K562 (cell line): ENCODE measurements at regions not wholly inside any gene's neighbourhood (a gene's known extent, or its start where the extent isn't known, plus 50 kb on each side); places are given as distances from the start of the nearest gene placed in this dataset.

Experiments used
- ATAC-seq: fragments of 200-7000 bp; cut with Tn5 transposase; 3 replicates; pipeline ENCODE4 v1.9.1; 2020; ENCODE audit warnings: moderate library complexity
- BruUV-seq: library from RNA; stranded (reverse); fragments of 400-500 nt; replicated peaks from 2 replicates; lab custom pipeline; 2021; lab: Mats Ljungman, UMichigan
- CTCF ChIA-PET: fragments of 300-600 bp; formaldehyde crosslinking; extraction: SDS; loops from one replicate; lab custom pipeline; 2021; ENCODE audit warnings: low intra/inter-chr PET ratio; lab: Yijun Ruan, JAX
- POLR2A ChIA-PET: fragments of 300-600, 350-650 bp; sonication (Branson Sonifier 250); formaldehyde crosslinking; extraction: SDS; loops from one replicate; lab custom pipeline; 2021; ENCODE audit warnings: antibody characterized with exemption, inconsistent platforms; lab: Yijun Ruan, JAX
- DNase-seq, 4 experiments: peaks; one replicate each; pipeline versions ENCODE4 v3.0.0 to v3.0.0-alpha.2; 2011 to 2018; ENCODE audit warnings: low spot score in 3 of 4, mixed read lengths in 3 of 4; ENCODE audit errors: extremely low read depth in 1 of 4
- FAIRE-seq: peaks from 2 replicates; lab custom pipeline; 2011; peaks lifted over from hg19 to GRCh38; lab: Jason Lieb, UNC
- H2AFZ ChIP-seq: 2 replicates; pipeline ENCODE4 v1.6.0; 2011; ENCODE audit warnings: low read depth, low read length, control low read depth, inconsistent platforms
- H3K27ac ChIP-seq: fragments of 200-600 bp; 3 replicates; pipeline ENCODE4 v1.8.0; 2011; ENCODE audit warnings: low read depth, mild to moderate bottlenecking, control low read depth, inconsistent platforms, low read length, moderate library complexity, mixed read lengths; ENCODE audit errors: extremely low read depth
- H3K27me3 ChIP-seq, 2 experiments: fragments of 300-600 bp in 1 of 2; 2 replicates in 1 of 2; 3 replicates in 1 of 2; pipeline versions ENCODE4 v1.6.0 to v1.8.0; 2011; ENCODE audit warnings: inconsistent platforms in 2 of 2, low read length in 2 of 2, mild to moderate bottlenecking in 1 of 2, mixed read lengths in 1 of 2, moderate library complexity in 1 of 2; ENCODE audit not compliant: control insufficient read depth in 2 of 2, insufficient read depth in 2 of 2
- H3K36me3 ChIP-seq: fragments of 300-600 bp; 3 replicates; pipeline ENCODE4 v1.8.0; 2011; ENCODE audit warnings: mild to moderate bottlenecking, low read length, inconsistent platforms; ENCODE audit not compliant: control insufficient read depth, insufficient read depth
- H3K4me1 ChIP-seq, 2 experiments: fragments of 200-600 bp in 1 of 2; replicated peaks in 1 of 2; 2 replicates in 1 of 2; 3 replicates in 1 of 2; pipeline versions ENCODE4 v1.5.1 to v1.8.0; 2011; ENCODE audit warnings: inconsistent platforms in 2 of 2, low read length in 2 of 2, mild to moderate bottlenecking in 1 of 2, mixed read lengths in 1 of 2, moderate library complexity in 1 of 2; ENCODE audit not compliant: control insufficient read depth in 2 of 2, insufficient read depth in 2 of 2
- H3K4me2 ChIP-seq: 2 replicates; pipeline ENCODE4 v1.6.1; 2011; ENCODE audit warnings: low read length, control low read depth, inconsistent platforms, mixed read lengths; ENCODE audit not compliant: insufficient read depth
- H3K4me3 ChIP-seq: fragments of 200-600 bp; sonication (generic), shearing (Covaris generic); 2 replicates; pipeline ENCODE4 v1.5.1; 2016; ENCODE audit warnings: control low read depth, inconsistent platforms
- H3K79me2 ChIP-seq: fragments of 200-600 bp; 3 replicates; pipeline ENCODE4 v1.8.0; 2011; ENCODE audit warnings: low read length, inconsistent platforms; ENCODE audit not compliant: control insufficient read depth, insufficient read depth
- H3K9ac ChIP-seq, 2 experiments: 2 replicates each; pipeline versions ENCODE4 v1.6.0 to v1.6.1; 2011; ENCODE audit warnings: low read depth in 2 of 2, low read length in 2 of 2, control low read depth in 1 of 2, inconsistent platforms in 1 of 2, mild to moderate bottlenecking in 1 of 2, mixed read lengths in 1 of 2; ENCODE audit not compliant: insufficient read depth in 1 of 2
- H3K9me1 ChIP-seq: one replicate; pipeline ENCODE4 v1.6.0; 2011; ENCODE audit warnings: inconsistent platforms, mild to moderate bottlenecking, low read length, moderate library complexity; ENCODE audit not compliant: control insufficient read depth, insufficient read depth
- H3K9me3 ChIP-seq: replicated peaks from 2 replicates; pipeline ENCODE4 v1.5.1; 2011; ENCODE audit warnings: low read depth, low read length, inconsistent platforms; ENCODE audit not compliant: control insufficient read depth, insufficient read depth
- H4K20me1 ChIP-seq: replicated peaks from 2 replicates; pipeline ENCODE4 v1.6.1; 2011; ENCODE audit warnings: low read length, inconsistent platforms, mixed read lengths; ENCODE audit not compliant: control insufficient read depth, insufficient read depth
- BRCA1 ChIP-seq, 2 experiments: fragments of 450-650 bp in 1 of 2; sonication (generic) in 1 of 2; formaldehyde crosslinking in 1 of 2; IDR thresholded peaks; 2 replicates each; pipeline versions ENCODE4 v1.5.0 to v1.6.1; 2017 to 2020; ENCODE audit warnings: mild to moderate bottlenecking in 1 of 2, missing genetic modification reagents in 1 of 2
- CBX8 ChIP-seq: fragments of 200-600 bp; sonication (generic); IDR thresholded peaks from 2 replicates; pipeline ENCODE4 v1.6.1; 2012; ENCODE audit warnings: borderline replicate concordance, mixed run types, low read depth, mild to moderate bottlenecking, moderate library complexity, mixed read lengths, low read length, control low read depth, inconsistent platforms; ENCODE audit not compliant: poor library complexity, severe bottlenecking; ENCODE audit errors: extremely low read depth
- DNMT1 ChIP-seq: fragments of 450-650 bp; IDR thresholded peaks from 2 replicates; pipeline ENCODE4 v1.6.1; 2016; ENCODE audit warnings: antibody characterized with exemption, mild to moderate bottlenecking
- GATAD2B ChIP-seq: fragments of 450-650 bp; IDR thresholded peaks from 2 replicates; pipeline ENCODE4 v1.6.1; 2017; ENCODE audit warnings: mild to moderate bottlenecking, borderline replicate concordance
- RB1 ChIP-seq: fragments of 450-650 bp; IDR thresholded peaks from 2 replicates; pipeline ENCODE4 v1.6.1; 2017; ENCODE audit warnings: low read depth, mild to moderate bottlenecking
- RBM15 ChIP-seq: fragments of 200-400 bp; formaldehyde crosslinking; IDR thresholded peaks from 2 replicates; pipeline ENCODE4 v1.6.1; 2018; ENCODE audit warnings: mild to moderate bottlenecking, low read length, moderate library complexity; ENCODE audit not compliant: insufficient read depth
- SIX5 ChIP-seq, 2 experiments: IDR thresholded peaks; 2 replicates each; pipeline ENCODE4 v1.6.1; 2011; ENCODE audit warnings: low read length in 2 of 2, borderline replicate concordance in 1 of 2, low read depth in 1 of 2, mild to moderate bottlenecking in 1 of 2, moderate library complexity in 1 of 2; ENCODE audit not compliant: insufficient read depth in 1 of 2
- SRF ChIP-seq, 2 experiments: fragments of 250-450, 450-650 bp in 1 of 2; sonication (Bioruptor Pico) in 1 of 2; sonication (generic) in 1 of 2; formaldehyde crosslinking; IDR thresholded peaks; 2 replicates each; pipeline versions ENCODE4 v1.5.0 to v1.5.1; 2020 to 2022; ENCODE audit warnings: mild to moderate bottlenecking in 1 of 2, missing genetic modification reagents in 1 of 2
- TCF7 ChIP-seq: sonication (generic); IDR thresholded peaks from 2 replicates; pipeline ENCODE4 v1.6.1; 2016; ENCODE audit warnings: antibody characterized with exemption, borderline replicate concordance
- TFE3 ChIP-seq: fragments of 450-650 bp; formaldehyde crosslinking; IDR thresholded peaks from 2 replicates; pipeline ENCODE4 v1.4.0; 2020; ENCODE audit warnings: mild to moderate bottlenecking, mixed read lengths
- ZBTB1 ChIP-seq: sonication (generic); formaldehyde crosslinking; IDR thresholded peaks from 2 replicates; pipeline ENCODE4 v1.8.1; 2023; ENCODE audit warnings: missing genetic modification reagents, low read depth, mild to moderate bottlenecking, borderline replicate concordance
- ZHX1 ChIP-seq: fragments of 150-350 bp; conservative IDR thresholded peaks from 2 replicates; pipeline ENCODE4 v1.6.1; 2014; ENCODE audit warnings: low read length
- WGBS: fragments of 100-300 bp; shearing (Covaris generic); methylation state at CpG from one replicate; pipeline ENCODE4 v1.1.6; 2016; ENCODE audit warnings: low coverage, mixed read lengths; ENCODE audit not compliant: insufficient coverage; ENCODE audit errors: missing lambda C conversion rate; 5-methylcytosine and 5-hydroxymethylcytosine counted together
- in situ Hi-C: fragments of 300-500 bp; cut with MboI; formaldehyde crosslinking; loops from 4 replicates; pipeline ENCODE4 v1.15.0; 2018; ENCODE audit warnings: inconsistent platforms, mixed read lengths
- intact Hi-C: fragments of 100-400 bp; cut with micrococcal nuclease; formaldehyde crosslinking; loops from 2 replicates; pipeline ENCODE4 v1.14.2; 2022

GRCh38 chr20:40319056-40319455 lies 370.0 kb downstream of the MAFB start:
- Histone ChIP-seq H4K20me1 (no peaks in the 10 kb centered on the region), H3K4me2 (no peak overlapping the region), H3K4me3 (no peak overlapping the region), H3K79me2 (no peaks in the 10 kb centered on the region), H3K9ac (no peak overlapping the region), H2AFZ (no peak overlapping the region), H3K27ac (no peak overlapping the region), H3K36me3 (no peaks in the 10 kb centered on the region), H3K4me1 (no peaks in the 10 kb centered on the region), H3K9me1 (no peaks in the 10 kb centered on the region), H3K27me3 (no peaks in the 10 kb centered on the region), H3K9me3 (no peaks in the 10 kb centered on the region)
- intact Hi-C loops = no loop called here
- CTCF ChIA-PET = no interaction called here
- 0% methylated on average over 3 of the region's 3 CpGs for WGBS
- in situ Hi-C loops = no loop called here
- POLR2A ChIA-PET = no interaction called here
- ATAC-seq (no peak), DNase-seq (no peak), FAIRE-seq (no peak)
- no TSS peak for BruUV-seq
- TF ChIP-seq SIX5 (IDR thresholded peaks at IDR 0.05; ENCODE audit: borderline replicate concordance in 1 of 2, insufficient read depth in 1 of 2, low read depth in 1 of 2, low read length in 2 of 2) (no peak), BRCA1 (IDR thresholded peaks at IDR 0.05) (no peak), BRCA1 (CRISPR knock-in tag; IDR thresholded peaks at IDR 0.05) (no peak), RBM15 (no peak), DNMT1 (no peak), GATAD2B (no peak), ZHX1 (no peak), TFE3 (CRISPR knock-in tag) (no peak), SRF (CRISPR knock-in tag; IDR thresholded peaks at IDR 0.05) (no peak), TCF7 (no peak), RB1 (no peak), ZBTB1 (CRISPR knock-in tag) (no peak), CBX8 (no peak)
